ENCODE measurements at regions not wholly inside any gene's neighbourhood (a gene's known extent, or its start where the extent isn't known, plus 50 kb on each side); places are given as distances from the start of the nearest gene placed in this dataset.
"Not testable (repeated sequence)": the region's sequence is repeated elsewhere in the genome, so short reads cannot be mapped to it uniquely, and the experiment has no call there.

DNA sequence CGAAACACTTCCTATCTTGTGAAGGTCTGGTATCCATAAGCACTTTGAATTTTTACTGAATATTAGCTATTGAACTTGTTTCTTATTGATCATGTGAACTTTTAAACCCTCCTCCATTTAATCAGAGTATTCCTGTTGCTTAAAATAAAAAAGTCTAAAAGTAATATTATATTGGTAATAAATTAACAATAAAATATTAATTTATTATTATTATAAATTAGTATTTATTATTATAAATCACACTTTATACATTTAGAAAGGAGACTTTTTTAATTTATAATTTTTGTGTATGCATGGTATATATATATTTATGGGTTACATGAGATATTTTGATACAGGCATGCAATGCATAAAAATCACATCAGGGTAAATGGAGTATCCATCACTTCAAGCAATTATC is 295.4 kb upstream of the NETO1 start:
- DNase-seq: no peak

DNA sequence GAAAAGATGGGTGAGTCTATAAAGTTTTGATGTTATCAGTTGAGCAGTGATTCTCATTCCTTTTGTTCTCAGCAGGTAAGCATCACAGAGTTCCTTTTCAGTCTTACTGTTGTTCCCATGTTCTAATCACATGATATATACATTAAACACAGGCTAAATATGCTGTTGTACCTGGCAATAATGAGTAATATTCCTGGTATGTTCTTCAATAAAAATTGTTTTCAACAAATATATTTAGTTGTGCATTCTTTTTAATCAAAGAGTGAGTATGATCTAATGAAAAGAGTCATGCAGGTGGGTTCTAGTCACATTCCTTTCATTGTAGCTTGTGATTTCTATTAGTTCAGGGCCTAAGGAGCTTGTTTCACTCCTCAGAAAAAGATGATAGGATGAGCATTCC is 288.3 kb upstream of the NETO1 start:
- no peak for DNase-seq

DNA sequence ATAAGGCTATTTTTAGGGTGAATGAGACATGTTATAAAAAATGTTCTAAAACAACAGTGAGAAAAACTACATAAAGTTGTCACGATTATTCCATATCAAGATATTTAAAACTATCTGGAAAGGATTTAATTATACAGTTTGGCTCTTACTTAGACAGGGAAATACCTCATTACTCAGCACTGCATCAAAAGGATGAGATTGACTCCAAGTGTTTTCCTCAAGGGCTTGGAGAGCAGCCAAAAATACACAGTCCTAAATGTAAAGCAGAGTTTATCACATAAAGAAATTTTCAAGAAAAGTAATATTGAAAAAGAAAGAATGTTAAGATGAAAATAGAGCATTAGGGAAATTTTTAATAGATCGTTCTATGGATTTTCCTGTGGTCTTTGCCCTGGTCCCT is 285.5 kb upstream of the NETO1 start:
- DNase-seq: no peak

DNA sequence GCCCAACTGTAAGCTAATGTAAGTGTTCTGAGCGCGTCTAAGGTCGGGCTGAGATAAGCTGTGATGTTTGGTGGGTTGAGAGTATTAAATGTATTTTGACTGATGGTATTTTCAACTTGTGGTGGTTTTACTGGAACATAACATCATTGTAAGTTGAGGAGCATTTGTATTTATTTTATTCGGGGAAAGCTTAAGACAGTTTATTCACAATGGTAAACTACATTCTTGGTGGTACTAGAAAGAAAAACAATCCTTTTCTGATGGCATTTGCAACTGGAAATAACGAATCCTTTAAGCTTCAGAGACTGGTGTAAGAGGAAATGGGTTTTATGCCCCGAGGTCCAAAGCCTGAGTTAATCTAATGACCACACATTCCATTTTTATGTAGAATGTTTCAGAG is 283.3 kb upstream of the NETO1 start:
- no peak for DNase-seq

DNA sequence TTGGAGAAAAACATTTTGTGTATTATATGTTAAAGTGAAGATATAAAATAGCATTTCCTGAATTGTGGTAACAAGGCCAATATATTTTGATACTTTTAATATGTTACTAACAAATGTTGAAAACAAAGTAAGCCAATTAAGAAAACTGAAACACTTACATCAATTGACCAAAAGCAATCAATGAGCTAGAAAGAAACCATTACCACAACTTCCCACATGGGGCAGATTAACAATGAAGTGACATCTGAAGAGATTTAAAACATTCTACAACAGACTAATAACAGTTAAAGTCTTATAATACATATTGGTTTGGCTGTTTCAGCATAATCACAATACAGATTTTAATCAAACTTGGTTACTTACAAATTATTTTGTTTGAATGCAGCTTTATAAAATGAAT is 282.4 kb upstream of the NETO1 start:
- DNase-seq: no peak

DNA sequence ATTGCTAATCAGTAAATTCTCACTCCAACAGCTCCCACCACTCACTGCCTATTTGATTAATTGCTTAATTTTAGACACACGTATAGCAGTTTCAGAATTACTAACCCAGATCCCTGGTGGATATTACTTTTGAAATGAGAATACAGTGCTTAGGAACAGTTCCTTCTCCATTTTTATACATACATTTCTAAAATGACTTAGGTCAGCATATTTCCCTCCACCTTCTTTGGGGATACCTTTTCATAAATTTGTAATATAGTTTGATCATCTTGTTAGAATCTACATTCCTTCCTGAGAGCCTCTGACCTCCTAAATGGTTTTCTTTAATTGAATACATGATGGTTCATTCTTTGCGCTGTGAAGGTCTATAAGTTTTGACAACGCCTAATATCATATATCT is 279.8 kb upstream of the NETO1 start:
- no peak for DNase-seq

DNA sequence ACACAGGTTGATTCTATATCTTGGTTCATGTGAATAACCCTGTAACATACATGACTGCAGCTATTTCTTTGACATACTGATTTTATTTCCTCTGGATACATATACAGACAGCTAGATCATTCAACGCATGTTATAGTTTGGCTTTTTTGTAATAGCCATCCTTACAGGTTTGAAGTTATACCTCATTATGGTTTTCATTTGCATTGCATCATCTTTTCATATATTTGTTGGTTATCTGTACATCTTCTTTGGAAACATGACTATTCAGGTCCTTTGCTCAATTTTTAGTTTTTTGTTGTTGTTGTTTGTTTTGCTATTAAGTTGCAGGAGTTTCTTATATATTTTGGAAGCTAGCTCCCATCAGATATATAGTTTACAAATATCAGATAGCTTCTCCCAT is 276.2 kb upstream of the NETO1 start:
- DNase-seq: no peak

DNA sequence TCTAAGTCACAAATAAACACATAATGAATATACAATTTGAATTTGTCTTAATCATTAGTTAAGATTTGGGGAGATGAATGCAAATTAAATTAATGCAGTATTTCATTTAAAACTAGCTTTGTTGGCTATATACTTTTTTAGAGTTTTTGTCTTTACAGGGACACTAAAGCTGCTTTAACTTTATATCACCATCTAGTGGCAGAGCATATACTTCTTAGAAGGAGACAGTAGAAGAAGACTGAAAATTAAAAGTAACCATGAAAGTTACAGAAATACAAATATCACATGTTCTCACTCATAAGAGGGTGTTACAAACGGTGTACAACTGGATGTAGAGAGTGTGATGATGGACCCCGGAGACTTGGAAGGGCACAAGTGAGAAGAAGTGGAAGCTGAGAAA is 268.3 kb upstream of the NETO1 start:
- DNase-seq: no peak

DNA sequence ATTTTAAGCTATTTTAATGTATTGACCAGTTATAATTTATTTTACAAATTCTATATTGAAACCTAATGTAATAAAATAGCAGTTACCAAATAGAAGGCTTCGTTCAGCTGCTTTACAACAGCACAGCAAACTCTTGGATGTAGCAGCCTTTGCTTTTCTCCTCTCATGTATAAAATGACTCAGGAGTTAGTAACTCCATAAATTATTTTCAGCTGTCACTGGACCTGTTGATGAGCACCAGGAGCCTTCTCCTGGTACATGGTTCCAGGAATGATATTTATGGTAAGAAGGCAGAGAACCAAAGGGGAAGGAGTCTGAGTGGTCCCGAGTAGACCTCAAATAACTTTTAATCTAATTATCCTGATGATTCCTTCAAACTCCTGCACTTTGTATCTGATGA is 256.4 kb upstream of the NETO1 start:
- DNase-seq: no peak

DNA sequence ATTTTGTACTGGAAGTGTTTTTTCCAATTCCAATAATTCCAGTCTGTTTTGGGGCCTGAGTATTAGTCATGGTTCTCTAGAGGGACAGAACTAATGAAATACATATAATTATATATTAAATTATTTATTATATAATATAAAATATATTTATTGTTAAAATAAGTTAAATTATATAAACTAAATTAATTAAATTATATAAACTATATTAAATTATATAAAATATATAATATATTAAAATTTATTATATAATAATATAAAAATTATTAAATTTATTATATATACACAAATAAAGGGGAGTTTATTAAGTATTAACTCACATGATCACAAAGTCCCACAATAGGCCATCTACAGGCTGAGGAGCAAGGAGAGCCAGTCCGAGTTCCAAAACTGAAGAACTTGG is 253.4 kb upstream of the NETO1 start:
- no peak for DNase-seq

DNA sequence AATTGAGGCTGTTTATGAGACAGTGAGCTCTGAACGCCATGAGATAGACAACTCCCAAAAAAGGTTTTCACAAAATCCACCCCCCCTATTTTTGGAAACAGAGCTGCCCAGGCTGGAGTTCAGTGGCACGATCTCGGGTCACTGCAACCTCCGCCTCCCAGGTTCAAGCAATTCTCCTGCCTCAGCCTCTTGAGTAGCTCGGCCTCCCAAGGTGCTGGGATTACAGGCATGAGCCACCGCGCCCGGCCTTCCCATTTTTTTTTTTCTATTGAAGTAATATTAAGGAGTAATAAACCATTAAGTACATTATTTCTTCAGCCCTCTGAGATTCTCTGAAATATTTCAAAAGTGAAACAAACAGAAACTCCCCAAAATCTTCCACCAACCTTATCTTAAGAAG is 252.8 kb upstream of the NETO1 start:
- DNase-seq: no peak

DNA sequence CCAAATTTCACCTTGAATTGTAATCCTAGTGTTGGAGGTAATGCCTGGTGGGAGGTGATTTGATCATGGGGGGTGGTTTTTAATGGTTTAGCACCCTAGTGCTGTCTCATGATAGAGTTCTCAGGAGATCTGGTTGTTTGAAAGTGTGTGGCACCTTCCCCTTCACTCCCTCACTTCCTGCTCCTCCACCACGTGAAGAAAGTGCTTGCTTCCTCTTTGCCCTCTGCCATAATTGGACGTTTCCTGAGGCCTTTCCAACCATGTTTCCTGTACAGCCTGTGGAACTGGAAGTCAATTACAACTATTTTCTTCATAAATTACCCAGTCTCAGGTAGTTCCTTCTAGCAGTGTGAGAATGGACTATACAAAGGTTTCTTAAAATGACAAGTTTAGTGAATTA is 251.8 kb upstream of the NETO1 start:
- DNase-seq: no peak

DNA sequence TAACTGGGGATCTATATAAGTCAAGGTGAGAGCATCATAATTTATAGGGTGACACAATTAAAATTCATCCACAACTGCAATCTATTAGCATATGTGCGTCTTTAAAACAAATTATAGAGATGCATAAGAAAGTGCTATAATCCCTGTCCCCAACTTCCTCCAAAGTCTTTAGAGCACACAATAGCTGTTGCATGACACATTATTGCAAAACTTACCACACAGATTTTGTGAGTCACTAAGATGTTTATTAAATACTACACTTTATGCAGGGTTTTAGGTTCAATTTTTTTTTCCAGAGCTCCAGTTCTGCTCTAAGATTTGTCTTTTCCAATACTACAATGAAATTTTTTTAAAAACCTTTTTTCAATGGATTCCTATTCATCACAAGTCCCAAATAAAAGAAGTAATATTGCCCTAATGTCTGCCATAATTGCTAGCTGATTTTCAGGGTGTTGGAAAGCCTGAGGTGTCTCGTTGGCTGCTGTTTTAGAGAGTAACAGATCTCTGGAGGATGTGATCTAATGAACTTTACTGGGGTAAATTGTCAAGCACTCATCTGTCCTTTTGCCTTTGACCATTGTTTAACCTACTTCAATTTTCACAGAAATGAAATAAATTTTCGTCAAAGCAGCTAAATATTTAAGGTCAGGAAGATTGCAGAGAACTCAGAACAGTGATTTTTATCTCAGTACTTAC is 250.5 kb upstream of the NETO1 start:
- DNase-seq: no peak

DNA sequence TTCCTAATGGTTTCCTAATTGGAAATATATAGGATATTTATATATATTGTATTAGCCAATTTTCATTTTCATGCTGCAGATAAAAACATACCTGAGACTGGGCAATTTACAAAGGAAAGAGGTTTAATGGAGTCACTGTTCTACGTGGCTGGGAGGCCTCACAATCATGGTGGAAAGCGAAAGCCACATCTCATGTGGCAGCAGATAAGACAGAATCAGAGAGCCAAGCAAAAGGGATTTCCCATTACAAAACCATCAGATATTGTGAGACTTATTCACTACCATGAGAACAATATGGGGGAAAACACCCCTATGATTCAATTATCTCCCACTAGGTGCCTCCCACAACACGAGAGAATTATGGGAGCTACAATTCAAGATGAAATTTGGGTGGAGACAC is 242.5 kb upstream of the NETO1 start:
- DNase-seq: no peak

DNA sequence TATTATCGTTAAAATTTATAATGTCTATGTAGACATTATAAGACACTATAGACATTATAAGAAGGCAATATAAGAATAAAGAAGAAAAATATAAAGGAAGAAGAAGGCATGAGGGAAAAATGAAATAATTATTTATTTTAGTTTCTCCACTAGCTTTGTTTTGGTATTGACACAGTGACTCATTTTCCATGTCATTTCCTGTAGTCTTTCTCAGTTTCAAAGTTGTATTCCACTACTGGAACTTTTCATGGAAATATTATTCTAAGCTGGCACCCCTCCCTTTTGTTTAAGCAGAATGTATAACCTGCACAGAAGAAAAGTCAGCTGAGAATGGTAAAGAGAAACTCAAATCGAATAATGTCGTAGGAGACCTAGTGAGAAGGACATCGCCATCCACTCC is 234.2 kb upstream of the NETO1 start:
- no peak for DNase-seq

DNA sequence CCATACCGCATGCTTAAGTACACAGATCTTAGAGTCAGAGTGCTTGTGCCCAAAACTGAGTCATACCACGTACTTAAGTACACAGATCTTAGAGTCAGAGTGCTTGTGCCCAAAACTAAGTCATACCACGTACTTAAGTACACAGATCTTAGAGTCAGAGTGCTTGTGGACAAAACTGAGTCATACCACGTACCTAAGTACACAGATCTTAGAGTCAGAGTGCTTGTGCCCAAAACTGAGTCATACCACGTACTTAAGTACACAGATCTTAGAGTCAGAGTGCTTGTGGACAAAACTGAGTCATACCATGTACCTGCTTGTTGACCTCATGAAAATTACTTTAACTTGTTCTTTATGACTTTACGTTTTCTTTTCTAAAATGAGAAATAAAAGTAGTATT is 233.7 kb upstream of the NETO1 start:
- DNase-seq: not testable (repeated sequence)

DNA sequence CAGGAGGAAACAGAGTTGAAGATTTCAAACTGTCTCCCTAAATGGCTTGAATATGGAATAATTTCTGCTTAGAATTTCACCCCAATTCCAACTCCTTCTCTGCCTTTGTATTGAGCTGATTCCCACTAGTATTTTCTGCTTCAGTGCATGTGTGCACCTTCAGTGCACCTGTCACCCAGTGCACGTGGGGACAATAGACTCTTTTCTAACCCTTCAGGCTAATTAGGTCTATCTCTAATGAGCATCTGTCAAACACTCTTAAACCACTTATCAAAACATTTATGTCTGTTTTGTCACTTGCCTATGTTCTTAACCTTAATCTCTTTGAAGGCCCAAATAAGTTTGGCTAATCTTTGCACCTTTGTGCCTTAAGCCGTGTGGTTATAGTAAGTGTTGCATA is 232.0 kb upstream of the NETO1 start:
- no peak for DNase-seq

DNA sequence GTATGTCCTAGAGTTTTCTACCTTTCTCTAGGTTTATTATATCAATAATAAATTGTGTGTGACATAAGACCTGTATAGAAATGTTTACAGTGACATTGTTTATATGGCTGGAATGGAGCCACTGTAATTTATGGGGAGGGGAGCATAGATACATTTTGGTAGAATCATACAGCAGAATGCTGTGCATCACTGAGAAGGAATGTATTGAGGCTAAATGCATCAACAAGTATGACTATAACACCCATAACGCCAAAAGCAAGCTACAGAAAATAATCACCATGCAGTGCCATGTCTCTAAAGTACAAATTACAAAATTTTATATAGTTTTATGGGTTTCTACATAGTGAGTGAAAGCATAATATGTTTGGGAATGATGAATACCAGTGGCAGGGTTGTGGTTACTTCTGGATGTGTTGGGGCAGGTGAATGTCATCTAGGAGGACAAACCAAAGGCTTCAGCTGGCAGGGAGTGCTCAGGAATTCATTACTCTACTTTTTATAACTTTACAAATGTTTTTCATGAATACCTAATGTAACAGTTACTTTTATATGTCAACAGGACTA is 226.0 kb upstream of the NETO1 start:
- no peak for DNase-seq

DNA sequence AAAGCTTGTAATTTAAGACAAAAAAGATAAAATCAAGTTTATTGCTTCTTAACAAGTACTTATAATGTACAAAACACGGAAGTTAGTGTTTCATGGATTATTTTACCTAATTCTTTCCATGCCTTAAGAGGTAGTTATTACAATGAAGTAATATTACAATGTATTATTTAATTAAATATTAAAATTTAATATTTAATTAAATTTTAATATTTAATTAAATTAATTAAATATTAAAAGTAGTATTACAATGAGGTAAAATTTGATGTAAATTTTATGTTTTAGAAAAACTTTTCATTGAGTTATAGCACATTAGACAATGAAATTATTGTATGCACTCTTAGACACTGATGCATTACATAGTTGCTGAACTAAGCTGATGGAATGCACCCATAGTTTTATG is 220.7 kb upstream of the NETO1 start:
- DNase-seq: no peak

DNA sequence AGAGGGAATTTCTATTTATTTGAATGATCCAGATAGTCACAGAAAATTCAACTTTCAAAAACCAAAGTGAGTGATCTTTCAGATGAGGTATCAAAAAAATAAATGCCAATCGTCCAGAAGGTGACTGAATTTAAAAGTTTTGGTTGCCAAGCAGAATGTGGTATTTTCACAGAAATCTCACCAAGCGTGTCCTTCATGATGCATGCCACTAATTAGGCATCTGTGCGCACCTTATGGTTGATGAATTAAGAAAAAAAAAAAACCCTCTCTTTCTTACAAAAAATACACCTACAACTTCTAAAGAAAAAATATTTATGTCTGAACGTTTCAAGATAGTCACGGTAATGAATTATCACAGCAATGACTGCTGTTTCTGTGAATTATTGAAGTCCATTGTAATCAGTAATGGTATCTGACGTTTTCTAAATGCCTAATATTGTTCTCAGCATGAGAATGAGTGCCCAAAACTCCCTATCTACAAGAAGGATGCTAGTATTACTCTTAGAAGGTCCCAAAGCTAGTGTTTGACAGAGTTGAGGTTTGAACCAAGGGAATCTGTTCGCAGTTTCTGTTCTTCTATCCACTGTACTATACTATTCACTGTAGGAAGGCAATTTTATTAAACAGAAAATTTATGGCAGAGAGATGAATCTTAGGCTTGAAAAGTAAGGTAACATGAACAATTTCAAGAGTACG is 219.6 kb upstream of the NETO1 start:
- DNase-seq: no peak

DNA sequence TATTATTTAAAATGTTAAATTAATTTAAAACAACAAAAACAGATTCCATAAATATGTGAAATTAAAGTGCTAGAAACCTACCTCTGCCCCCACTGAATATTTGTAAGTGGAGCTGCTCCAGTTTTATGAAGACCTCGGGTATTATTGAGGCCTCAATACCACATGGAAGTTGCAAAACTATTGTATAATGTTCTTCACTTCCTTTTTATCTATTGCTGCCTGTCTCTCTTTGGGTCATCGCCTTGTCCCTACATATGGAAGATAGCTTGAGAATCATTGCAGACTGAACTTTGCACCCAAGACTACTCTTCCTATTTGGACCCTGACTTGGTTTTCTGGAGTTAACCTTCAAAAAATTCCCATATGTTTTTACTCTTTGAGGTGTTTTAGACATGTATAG is 212.1 kb upstream of the NETO1 start:
- no peak for DNase-seq

DNA sequence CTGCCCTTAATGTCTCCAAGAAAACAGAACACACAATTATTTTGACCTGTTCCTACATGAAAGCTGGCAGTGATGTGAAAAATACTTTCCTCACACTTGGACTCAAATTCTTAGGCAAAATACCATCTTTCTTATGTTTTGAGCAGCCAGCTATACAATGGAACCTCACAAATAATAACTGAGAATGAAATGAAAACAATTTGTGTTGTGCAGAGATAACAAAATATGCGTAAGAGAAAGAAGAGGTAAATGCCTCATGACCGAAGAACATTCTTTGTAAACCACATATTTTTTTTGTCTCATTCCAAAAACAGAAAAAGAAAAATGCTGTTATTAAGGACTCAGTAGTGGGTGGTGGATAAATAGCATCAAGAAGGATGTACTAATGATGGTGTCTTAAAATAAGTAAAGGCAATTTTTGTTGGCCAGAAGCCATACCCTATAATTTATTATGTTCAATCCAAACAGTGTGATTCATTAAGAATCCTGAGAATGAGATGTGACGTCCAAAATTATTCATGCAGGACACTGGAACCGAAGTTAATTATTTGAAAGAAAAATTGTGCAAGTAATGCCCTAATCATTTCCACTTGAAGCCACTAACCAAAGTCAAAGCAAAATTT is 193.0 kb upstream of the NETO1 start:
- no peak for DNase-seq

DNA sequence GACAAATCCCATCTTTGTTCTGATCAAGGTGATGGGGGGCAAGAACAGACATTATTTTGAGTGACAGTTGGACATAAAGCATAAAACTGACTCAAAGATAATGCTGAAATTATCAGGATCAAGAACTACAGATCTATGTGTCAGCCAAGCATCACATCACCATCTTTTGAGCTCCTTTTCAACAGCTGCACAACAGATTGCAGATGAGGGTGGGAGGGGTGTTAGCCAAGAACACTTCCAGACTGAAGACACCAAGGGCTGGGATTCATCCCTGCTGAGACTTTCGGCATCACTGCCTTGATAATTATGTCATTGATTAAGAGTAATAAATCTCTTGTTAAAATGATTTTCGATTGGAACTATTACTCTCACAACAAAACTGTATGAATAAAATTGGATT is 191.5 kb upstream of the NETO1 start:
- no peak for DNase-seq

DNA sequence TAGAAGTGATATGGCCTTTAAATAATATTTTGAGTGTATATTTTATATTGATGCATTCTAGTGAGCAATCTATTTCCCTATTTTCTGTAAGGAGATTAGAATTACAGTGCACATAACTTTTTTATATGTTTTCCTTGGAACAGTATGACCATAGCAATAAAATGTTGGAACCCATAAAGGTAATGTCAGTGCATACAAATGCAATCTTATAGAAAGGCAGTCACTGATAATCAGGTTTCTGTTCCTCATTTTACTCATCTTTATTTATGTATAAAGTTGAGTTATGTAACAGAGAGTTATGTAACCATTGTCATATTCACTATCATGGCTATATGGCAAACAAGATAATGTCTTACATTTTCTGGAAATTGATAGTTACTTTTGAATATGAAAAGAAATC is 179.9 kb upstream of the NETO1 start:
- no peak for DNase-seq

Measured in stimulated activated CD8-positive, alpha-beta memory T cell treated with anti-CD3 and anti-CD28 coated beads, Interleukin-4, amount 100 ng/mL, for 48 hours (primary cell).